Central memory CD4-positive, alpha-beta T cell (primary cell): ENCODE measurements at regions not wholly inside any gene's neighbourhood (a gene's known extent, or its start where the extent isn't known, plus 50 kb on each side); places are given as distances from the start of the nearest gene placed in this dataset.

Experiments
- DNase-seq: peaks from one replicate; pipeline ENCODE4 v3.0.0; 2022

- no peak for DNase-seq
Observed at GRCh38 chr4:38606587-38606905, 57.5 kb upstream of the KLF3 start.

GRCh38 chr4:38609614-38610013, 54.4 kb upstream of the KLF3 start:
- DNase-seq, result no peak

GRCh38 chr4:38610521-38610920, 53.5 kb upstream of the KLF3 start:
- no peak for DNase-seq

- no peak for DNase-seq
Observed at GRCh38 chr4:38610966-38611431, 53.0 kb upstream of the KLF3 start.

- DNase-seq, result no peak
Observed at GRCh38 chr4:38611676-38612075, 52.3 kb upstream of the KLF3 start.

- DNase-seq, result no peak
Observed at GRCh38 chr4:38612646-38613414, 51.2 kb upstream of the KLF3 start.
